ENCODE measurements at regions not wholly inside any gene's neighbourhood (a gene's known extent, or its start where the extent isn't known, plus 50 kb on each side); places are given as distances from the start of the nearest gene placed in this dataset.

DNA sequence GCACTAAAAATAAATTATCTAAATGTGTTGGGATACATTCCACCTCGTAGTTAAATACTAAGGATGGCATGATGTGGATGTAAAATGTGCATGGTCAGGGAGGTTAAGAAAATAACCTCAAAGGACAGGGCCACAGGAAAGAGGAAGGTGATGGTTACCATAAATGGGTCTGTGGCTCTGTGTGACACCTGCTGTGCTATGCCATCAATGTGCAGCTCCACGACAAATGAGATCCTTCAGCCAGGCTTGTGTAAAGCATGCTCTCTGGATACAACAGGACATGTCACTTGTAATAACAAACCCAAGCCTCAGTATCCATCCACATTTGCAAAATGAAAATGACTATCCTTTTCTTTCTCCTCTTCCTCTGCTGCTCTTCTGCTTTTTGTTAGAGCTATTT, 456.7 kb upstream of the RASGRP1 start:
- H3K79me2 ChIP-seq (ENCODE audit: insufficient read depth, low read length), result no peaks in the 10 kb centered on the region
- H3F3A ChIP-seq (ENCODE audit: insufficient read depth, low read length), result no peaks in the 10 kb centered on the region
- H3K27me3 ChIP-seq (ENCODE audit: insufficient read depth, low read length), result no peaks in the 10 kb centered on the region
- H3K27ac ChIP-seq (ENCODE audit: low read depth, low read length, poor library complexity, severe bottlenecking), result no peak overlapping the region
- no peaks in the 10 kb centered on the region for H3K9me3 ChIP-seq (ENCODE audit: low read length)
- H3K4me2 ChIP-seq (ENCODE audit: low read length), result no peak overlapping the region
- H3K9ac ChIP-seq (ENCODE audit: low read length), result no peak overlapping the region
- H3K4me3 ChIP-seq (ENCODE audit: low read depth, low read length, poor library complexity, severe bottlenecking), result no peak overlapping the region
- H3K4me1 ChIP-seq (ENCODE audit: insufficient read depth, low read length, severe bottlenecking), result no peaks in the 10 kb centered on the region
- TF ChIP-seq, protein P1, sequence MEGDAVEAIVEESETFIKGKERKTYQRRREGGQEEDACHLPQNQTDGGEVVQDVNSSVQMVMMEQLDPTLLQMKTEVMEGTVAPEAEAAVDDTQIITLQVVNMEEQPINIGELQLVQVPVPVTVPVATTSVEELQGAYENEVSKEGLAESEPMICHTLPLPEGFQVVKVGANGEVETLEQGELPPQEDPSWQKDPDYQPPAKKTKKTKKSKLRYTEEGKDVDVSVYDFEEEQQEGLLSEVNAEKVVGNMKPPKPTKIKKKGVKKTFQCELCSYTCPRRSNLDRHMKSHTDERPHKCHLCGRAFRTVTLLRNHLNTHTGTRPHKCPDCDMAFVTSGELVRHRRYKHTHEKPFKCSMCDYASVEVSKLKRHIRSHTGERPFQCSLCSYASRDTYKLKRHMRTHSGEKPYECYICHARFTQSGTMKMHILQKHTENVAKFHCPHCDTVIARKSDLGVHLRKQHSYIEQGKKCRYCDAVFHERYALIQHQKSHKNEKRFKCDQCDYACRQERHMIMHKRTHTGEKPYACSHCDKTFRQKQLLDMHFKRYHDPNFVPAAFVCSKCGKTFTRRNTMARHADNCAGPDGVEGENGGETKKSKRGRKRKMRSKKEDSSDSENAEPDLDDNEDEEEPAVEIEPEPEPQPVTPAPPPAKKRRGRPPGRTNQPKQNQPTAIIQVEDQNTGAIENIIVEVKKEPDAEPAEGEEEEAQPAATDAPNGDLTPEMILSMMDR (IDR thresholded peaks at IDR 0.05; ENCODE audit: low read length), result no peak
- no peak for TF ChIP-seq EZH2 (IDR thresholded peaks at IDR 0.05; ENCODE audit: borderline replicate concordance, low read length)
- no peaks in the 10 kb centered on the region for H3K36me3 ChIP-seq (ENCODE audit: insufficient read depth, low read length)
- H4K20me1 ChIP-seq (ENCODE audit: insufficient read depth, low read length), result no peaks in the 10 kb centered on the region
- no peak overlapping the region for H2AFZ ChIP-seq (ENCODE audit: low read length)
- H3K9me2 ChIP-seq (ENCODE audit: low read depth, low read length), result no peaks in the 10 kb centered on the region

DNA sequence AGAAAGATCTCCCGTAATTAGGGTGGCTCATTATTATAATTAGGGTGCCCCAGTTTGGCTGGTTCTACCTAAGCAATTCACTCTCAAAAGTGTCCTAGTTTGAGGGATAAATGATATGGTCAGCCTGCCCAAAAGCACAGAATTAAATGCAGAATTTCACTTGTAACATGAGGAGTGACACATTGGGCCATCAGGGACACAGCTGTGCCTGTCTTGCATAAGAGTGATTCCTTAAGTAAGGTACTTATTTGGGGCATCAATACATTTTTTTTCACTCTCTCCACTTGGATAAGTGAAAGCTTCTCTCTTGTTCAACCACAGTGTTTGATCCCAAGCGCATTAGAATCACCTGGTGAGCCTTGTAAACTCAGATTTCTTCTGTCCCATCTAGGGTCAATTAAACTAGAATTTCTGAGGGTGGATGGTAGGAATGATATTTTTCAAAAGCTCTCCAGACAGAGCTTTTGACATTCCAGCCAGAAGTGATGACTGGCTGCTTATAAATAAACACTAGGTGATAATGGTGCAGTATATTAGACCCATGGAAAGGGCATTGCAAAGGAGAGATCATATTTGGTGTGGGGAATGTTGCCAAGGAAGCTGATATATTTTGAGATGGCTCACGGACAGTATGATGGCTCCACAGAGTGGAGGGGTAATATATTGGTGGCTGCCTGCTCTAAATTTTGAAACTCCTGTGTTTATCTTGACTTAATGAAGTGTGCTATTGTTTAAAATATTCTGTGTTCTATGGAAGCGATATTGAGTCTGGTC, 458.1 kb upstream of the RASGRP1 start:
- Histone ChIP-seq H3K9me3 (ENCODE audit: low read length) (no peaks in the 10 kb centered on the region), H3K36me3 (ENCODE audit: insufficient read depth, low read length) (no peaks in the 10 kb centered on the region), H4K20me1 (ENCODE audit: insufficient read depth, low read length) (no peaks in the 10 kb centered on the region), H3K27ac (ENCODE audit: low read depth, low read length, poor library complexity, severe bottlenecking) (no peak overlapping the region), H3K9ac (ENCODE audit: low read length) (no peak overlapping the region), H2AFZ (ENCODE audit: low read length) (no peak overlapping the region), H3K4me2 (ENCODE audit: low read length) (no peak overlapping the region), H3F3A (ENCODE audit: insufficient read depth, low read length) (no peaks in the 10 kb centered on the region), H3K79me2 (ENCODE audit: insufficient read depth, low read length) (no peaks in the 10 kb centered on the region), H3K4me1 (ENCODE audit: insufficient read depth, low read length, severe bottlenecking) (no peaks in the 10 kb centered on the region), H3K4me3 (ENCODE audit: low read depth, low read length, poor library complexity, severe bottlenecking) (no peak overlapping the region), H3K27me3 (ENCODE audit: insufficient read depth, low read length) (no peaks in the 10 kb centered on the region), H3K9me2 (ENCODE audit: low read depth, low read length) (no peaks in the 10 kb centered on the region)
- TF ChIP-seq, protein P1 (IDR thresholded peaks at IDR 0.05; ENCODE audit: low read length), result no peak
- TF ChIP-seq EZH2 (IDR thresholded peaks at IDR 0.05; ENCODE audit: borderline replicate concordance, low read length), result no peak

DNA sequence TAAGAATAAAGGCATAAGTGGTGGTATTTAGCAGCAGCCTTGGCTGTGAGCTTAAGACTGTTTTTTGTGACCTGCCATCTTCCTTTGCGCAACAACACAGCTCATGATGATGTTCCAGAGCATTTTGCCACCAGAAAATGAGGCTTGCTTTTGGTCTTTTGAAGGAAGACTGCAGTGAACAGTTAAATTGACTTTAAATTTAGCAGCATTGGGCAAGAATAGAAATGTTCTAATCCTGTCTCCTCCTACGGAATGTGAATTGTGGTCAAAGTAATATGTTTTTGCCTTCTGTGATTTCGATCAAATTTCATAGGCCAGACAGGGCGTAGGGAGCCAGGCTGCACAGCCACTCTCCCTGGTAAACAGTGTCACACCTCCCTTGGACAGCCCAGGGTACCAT, 460.7 kb upstream of the RASGRP1 start:
- Histone ChIP-seq H4K20me1 (ENCODE audit: insufficient read depth, low read length) (no peaks in the 10 kb centered on the region), H3K4me2 (ENCODE audit: low read length) (no peak overlapping the region)

More for the DNA sequence above, 460.7 kb upstream of the RASGRP1 start:
- Histone ChIP-seq H3K36me3 (ENCODE audit: insufficient read depth, low read length) (no peaks in the 10 kb centered on the region), H3K4me3 (ENCODE audit: low read depth, low read length, poor library complexity, severe bottlenecking) (no peak overlapping the region), H3K9me3 (ENCODE audit: low read length) (no peaks in the 10 kb centered on the region), H3K27me3 (ENCODE audit: insufficient read depth, low read length) (no peaks in the 10 kb centered on the region), H3K27ac (ENCODE audit: low read depth, low read length, poor library complexity, severe bottlenecking) (no peak overlapping the region), H3K4me1 (ENCODE audit: insufficient read depth, low read length, severe bottlenecking) (no peaks in the 10 kb centered on the region), H3K79me2 (ENCODE audit: insufficient read depth, low read length) (no peaks in the 10 kb centered on the region), H3F3A (ENCODE audit: insufficient read depth, low read length) (no peaks in the 10 kb centered on the region), H2AFZ (ENCODE audit: low read length) (no peak overlapping the region), H3K9me2 (ENCODE audit: low read depth, low read length) (no peaks in the 10 kb centered on the region), H3K9ac (ENCODE audit: low read length) (no peak overlapping the region)
- TF ChIP-seq EZH2 (IDR thresholded peaks at IDR 0.05; ENCODE audit: borderline replicate concordance, low read length), result no peak
- TF ChIP-seq, protein P1 (IDR thresholded peaks at IDR 0.05; ENCODE audit: low read length), result no peak
